SKM-1 (cell line): ENCODE measurements at regions not wholly inside any gene's neighbourhood (a gene's known extent, or its start where the extent isn't known, plus 50 kb on each side); places are given as distances from the start of the nearest gene placed in this dataset.

ENCODE experiments used
- DNase-seq: peaks from one replicate; lab custom pipeline; 2025; ENCODE audit not compliant: unreplicated experiment; lab: John Stamatoyannopoulos, UW

DNA sequence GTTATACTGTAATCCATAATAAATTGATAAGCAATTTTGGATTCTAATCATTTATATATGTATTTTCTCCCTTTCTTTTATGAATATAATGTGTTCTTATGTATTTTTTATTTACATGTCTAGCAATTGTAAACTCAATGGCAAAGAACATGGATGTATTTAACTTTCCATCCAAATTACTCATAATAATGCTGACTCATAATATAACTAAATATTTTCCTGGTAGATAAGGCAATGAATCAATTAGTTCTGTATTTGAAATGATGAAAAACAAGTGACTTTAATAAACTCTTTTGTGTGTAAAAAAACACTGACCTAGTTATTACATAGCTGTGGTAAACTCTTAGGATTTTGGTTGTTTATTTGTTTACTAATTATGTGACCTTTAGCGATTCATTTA lies 211.2 kb downstream of the DTHD1 start:
- DNase-seq, result no peak

DNA sequence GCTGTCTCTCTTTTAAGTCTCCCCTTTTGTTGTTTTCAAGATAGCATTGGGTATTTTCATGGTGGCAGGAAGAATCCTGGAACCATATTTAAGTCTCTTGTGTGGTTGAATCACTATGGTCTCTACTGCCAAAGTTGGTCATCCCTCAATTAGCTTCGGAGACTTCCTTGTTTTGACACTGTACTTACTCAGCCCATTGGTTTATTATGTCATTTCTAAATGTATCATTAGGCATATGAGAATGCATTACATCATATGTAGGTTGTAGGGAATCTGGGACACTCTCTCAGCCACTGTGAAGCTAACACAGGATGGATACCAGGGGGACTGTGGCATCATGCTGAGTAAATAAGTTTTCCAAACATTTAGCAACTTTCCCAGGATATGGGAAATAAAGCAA lies 211.8 kb downstream of the DTHD1 start:
- DNase-seq, result no peak

DNA sequence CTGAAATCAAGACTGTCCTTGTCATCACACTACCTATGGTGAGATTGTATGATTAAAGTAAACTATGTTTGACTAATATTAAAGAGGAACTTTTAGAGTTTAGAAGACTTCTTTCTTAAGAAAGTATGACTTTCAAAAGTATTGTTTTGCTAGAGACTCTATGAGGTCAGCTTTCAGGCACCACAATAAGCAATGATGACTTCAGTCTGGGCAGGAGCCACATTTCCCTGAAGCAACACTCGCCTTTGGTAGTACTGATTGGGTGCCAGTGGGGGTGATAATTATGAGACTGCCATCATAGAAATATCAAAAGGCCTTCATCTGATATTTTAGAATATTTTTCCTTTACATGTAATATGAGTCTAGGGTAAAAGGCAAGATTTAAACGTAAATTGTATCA lies 212.6 kb downstream of the DTHD1 start:
- DNase-seq, result no peak

DNA sequence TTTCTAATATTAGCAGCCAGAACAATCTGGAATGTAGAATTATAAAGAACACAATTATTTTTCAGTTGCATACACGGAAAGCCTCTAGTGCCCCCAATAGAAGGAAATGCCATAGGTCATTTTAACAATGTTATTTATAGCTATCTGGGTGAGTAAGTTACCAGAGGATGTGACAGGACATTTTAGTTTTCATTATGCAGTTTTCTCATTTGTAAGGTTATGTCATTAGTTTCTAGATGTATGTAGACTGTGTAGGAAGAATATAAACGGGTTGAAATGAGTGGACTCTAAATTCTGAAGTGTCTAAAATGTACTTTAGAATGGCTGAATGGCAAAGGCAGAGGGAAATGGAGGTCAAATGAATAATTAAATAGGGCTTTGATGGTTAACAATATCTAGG lies 213.3 kb downstream of the DTHD1 start:
- no peak for DNase-seq

DNA sequence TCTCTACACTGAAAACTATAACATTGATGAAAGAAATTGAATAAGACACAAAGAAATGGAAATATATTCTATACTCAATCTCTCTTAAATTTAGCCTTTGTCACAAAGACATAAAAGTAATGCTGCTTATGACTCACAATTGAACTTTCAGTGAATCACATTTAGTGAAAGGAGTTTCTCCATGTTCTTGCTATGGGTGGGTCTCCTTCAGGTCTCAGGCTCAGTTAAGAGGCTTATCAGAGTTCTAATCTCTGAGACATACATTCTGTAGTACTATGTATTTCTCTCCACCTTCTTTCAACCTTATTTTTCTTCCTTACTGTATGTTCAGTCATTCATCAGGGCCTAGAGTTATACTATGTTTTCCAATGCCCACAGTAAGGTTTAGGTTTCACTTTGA lies 220.9 kb downstream of the DTHD1 start:
- no peak for DNase-seq

DNA sequence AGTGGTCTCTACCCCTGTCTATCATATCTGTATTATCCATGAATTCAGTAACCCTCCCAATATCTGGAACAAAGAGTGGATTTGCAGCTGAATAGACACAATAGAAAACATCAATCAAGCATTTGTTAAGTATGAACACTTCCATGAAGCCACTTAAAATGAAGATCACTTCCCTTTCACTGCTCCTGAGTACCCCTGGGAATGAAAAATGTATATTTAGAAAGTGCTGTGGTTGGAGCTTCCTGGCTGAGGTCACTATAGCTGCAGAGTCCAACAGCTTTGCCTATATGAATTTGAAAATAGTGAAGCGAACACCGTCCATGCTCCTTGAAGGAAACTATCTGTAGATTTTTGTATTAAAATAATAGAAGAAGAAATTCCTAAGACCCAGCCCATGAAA lies 227.0 kb downstream of the DTHD1 start:
- DNase-seq, result no peak

DNA sequence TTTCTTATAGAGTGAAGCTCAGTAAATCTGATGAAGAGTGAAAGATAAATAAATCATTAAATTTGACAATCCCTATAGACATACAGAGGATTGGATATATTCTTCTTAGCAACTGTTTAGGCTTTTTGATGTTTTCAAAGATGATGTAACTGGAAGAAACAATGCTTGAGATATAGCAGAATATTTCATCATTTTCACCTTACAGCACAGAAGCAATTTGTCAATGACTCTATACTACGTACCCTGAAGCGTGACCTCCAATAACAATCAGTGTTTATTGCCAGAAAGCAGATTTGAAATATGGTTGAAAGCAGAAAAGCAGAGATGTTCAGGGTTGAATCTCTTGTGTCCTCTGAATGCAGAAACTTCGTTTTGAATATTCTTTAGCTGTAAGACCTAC lies 228.4 kb downstream of the DTHD1 start:
- DNase-seq, result no peak

DNA sequence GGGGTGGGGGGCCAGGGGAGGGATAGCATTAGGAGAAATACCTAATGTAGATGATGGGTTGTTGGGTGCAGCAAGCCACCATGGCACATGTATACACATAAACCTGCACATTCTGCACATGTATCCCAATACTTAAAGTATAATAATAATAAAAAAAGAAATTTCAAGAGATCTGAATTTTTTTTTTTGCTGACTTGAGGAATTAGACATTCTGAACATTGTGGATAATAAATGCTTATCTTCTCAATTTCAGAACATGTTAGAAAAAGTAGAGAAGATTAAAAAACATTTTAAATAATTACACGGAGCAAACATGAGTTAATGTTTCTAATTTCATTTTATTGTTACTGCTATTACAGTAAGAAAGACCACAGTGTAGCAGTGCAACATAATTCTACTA lies 230.4 kb downstream of the DTHD1 start:
- DNase-seq, result no peak

DNA sequence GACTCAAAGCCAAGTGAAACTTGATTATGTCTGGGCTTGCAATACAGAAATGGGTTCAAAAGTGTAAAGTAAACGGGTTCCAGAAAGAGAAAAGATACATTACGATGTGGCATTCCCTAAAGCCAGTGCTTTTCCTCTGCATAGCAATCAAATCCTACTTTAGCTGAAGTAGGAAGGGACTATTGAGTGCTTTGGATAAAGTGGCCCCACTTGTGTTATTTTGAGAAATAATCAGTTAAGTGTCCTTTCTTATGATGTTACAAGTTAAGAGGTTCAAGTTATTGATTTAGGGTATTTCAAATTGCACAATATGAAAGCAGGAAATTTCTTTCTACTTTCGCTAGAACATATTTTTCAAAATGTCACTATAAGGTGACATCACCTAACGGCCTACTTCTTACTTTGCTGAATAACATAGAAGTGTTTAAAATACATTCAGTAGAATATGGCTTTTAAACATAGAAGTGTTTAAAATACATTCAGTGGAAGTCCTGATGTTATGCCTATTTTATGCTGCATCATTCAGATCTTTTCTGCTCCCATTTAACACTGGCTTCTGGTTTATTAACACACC lies 235.2 kb downstream of the DTHD1 start:
- DNase-seq, result no peak

DNA sequence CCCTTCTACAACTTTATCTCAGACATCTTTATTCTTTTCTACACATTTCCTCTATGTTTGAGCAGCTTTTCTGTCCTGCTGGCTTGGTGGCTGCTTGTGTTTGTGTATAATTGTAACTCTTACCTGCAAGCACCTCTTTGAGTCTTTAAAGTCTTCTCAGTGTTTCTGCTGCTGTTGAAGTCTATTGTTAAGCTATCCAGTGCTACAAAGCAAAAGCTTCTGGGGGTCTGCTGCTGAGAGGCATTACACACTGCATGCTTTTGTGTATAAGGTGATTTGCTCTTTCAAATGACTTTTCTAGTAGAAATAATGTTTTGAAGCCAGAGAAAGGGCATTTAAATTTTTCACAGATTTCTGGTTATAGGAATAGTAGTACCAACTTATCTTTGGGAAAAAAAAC lies 241.8 kb downstream of the DTHD1 start:
- DNase-seq, result no peak

DNA sequence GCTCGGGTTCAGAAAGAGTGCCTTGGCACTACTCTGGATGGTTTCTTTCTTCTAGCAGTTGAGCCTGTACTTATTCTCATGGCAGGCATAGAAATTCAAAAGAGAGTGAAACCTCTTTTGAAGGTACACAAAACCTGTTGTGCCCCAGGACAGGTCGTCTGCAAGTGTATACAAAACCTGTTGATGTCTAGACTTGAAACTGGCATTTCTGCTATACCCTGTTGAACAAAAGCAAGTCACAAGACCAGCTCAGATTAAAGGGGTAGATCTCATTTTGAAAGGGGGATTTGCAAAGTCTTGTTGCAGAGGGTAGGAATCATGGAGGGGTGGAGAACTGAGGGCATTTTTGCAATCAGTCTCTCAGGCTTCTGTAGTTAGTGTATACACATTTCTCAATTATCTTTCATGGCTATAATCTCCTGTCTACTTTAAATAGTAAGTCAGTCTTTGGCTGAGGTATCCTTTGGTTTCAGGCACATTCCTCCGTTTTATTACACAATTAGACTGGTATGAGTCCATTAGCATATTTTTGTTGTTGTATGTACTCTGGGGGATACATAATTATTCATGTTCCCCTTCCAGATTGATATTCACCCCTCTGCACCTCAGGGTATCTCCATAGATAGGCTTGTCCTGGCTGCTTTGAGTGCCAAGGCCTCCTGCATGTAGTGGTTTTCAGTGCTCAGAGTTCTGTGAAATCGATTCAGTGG lies 251.4 kb downstream of the DTHD1 start:
- no peak for DNase-seq

DNA sequence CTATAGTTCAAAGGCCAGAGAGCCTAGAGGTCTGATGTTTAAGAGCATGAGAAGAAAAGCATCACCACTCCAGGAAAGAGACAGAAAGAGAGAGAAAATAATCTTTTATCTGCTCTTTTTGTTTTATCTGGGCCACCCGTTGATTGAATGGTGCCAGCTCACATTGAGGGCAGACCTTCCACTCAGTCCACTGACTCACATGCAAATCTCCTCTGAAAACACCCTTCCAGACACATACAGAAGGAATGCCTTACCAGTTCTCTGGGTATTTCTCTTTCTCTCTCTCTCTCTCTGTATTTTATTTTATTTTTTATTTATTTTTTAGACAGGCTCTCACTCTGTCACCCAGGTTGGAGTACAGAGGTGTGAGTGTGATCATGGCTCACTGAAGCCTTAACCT lies 252.5 kb downstream of the DTHD1 start:
- DNase-seq, result no peak

DNA sequence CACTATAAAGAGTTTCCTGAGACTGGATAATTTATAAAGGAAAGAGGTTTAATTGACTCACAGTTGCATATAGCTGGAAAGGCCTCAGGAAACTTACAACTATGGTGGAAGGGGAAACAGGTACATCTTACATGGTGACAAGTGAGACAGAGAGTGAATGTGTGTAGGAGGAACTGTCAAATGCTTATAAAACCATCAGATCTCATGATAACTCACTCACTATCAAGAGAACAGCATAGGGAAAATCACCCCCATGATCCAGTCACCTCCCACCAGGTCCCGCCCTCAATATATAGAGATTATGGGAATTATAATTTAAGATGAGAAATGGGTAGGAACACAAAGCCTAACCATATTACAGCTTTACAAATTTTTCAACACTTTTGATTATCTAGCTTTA lies 266.0 kb downstream of the DTHD1 start:
- no peak for DNase-seq

DNA sequence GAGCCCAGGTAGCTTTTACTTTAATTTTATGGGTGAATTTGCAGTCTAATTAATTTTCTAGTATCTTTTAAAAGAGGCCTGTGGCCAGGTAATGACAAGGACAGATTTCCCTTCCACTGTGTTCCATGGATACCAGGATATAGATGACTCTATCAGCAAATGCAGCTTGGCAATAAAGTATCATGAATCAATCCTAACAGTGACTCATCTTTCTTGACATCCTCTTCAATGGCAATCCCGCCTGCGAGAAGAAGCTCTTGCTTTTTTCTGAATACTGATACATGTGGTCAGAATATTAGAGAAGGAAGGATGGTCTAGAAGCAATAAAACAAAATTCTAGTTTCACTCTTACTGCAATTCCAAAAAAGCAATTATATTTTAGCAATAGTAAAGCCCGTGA lies 267.8 kb downstream of the DTHD1 start:
- no peak for DNase-seq

DNA sequence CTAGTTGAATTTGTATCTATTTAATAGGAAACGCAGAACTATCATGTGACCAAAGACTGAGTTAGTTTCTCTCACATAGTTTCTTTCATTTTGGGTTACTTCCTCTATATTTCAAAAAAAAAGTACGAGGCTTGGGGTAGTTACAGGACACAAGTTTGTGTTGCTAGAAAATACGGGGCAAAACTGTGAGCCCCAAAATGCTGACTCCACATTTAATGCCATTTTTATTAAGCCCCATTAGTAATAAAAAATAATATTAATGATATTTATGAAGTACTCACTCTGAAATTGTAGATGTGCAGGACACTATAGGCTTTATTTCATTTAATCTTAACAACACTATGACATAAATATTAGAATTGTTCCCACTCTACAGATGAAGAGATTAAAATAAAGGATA lies 268.6 kb downstream of the DTHD1 start:
- no peak for DNase-seq

DNA sequence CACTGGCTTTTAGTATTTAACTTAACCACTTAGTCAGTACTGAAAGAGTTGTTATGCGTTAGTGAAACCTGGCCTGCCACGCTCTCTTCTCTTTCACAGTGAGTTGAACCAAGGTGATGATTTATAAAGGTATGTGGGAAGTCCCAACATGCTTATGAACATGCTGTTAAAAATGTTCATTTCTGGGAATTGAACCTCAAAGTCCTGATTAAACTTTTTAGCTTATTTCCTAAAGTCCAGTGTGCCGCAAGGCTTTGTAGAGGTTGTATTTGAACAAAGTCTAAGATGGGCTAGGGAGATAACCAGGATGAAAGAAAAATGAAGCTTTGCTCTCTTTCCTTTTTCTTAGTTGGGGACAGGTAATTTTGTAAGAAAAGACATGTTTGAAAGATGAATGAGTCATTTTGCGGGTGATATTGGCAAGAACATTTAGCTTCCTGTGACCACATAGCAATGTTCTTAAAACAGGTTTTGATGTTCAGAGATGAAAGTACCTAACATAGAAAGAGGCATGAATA lies 270.3 kb downstream of the DTHD1 start:
- DNase-seq, result no peak

DNA sequence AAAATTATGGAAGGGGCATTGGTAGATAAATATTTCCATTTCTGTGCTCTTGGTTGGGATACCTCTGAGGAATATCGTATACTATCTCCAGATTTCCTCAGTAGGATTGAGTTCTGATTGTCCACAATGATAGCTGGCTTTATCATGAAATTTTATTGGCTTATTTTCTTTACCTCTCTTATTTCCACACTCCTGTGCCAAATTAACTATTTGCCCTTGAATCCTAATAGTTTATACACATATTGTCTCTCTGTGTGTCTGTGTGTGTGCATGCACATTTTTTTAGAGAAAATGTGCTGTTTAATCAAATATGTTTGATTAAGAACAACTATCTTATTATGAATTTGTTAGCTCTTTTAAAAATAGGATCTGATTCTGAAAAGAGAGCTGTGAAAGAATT lies 271.6 kb downstream of the DTHD1 start:
- DNase-seq, result no peak

DNA sequence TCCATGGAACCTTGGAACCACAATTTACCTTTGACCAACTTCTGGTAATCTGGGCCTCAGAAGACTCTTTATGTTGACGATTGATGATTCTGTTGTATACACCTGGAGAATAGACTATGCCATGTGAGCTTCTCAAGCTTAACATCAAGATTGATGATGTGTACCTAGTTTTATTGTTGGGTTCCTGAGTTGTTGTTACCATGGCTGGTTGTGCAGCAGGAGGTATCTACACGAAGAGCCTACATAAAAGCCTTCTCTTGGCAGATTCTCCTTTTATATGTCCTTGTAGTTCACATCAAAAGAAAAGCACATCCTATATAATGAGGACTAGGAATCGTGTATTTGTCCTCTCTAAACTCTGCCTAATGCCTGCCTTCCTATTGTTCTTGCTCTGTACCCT lies 272.0 kb downstream of the DTHD1 start:
- no peak for DNase-seq

DNA sequence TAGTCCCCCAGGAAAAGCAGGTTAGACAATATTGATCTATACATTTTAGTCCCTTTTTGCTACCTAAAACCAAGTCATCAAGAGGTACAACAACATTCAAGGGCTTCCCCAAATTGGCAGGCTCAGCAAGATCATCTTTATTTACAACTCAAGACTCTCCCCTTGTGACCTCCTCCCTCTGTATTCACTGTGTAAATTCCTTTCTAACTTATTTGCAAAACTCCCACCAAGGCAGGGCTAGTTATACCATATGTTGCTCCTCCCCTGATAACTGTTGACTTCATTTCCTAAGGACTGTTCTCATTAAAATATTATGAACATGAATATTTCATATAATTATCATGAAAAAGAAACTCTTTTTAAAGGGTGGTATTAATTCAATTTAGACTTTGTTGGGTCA lies 275.6 kb downstream of the DTHD1 start:
- no peak for DNase-seq

DNA sequence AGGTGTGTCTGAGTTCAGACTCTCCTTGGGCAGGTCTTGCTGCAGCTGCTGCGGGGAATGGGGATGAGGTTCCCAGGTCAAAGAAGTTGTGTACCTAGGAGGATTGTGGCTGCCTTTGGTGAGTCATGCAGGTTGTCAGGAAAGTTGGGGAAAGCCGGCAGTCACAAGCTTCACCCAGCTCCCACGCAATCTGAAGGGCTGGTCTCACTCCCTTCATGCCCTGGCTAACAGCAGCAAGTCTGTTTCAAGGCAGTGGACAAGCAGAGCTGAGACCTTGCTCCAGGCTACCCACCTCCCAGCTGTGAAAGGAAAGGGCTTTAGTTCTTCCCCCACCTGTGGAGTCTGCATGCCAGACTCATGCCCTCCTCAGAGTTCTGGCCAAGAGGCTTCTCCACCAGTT lies 287.2 kb downstream of the DTHD1 start:
- no peak for DNase-seq

DNA sequence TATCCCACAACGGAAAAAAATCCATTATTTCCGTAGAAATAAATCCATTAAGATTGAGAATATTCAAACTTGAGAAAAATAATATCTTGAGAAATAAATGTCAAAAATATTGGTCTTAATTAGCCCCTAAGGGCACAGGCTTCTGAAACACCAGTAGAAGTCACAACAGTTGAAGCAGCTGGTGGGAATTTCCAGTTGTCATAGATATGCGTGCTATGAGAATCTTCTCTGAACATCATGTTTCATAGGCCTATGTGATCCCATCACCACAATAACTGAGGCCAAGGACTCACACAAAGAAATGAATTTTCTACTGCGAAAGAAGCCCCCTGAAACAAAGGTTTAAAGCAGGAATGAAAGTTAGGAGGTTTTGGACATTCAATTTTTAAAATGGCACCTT lies 292.0 kb downstream of the DTHD1 start:
- DNase-seq, result no peak

DNA sequence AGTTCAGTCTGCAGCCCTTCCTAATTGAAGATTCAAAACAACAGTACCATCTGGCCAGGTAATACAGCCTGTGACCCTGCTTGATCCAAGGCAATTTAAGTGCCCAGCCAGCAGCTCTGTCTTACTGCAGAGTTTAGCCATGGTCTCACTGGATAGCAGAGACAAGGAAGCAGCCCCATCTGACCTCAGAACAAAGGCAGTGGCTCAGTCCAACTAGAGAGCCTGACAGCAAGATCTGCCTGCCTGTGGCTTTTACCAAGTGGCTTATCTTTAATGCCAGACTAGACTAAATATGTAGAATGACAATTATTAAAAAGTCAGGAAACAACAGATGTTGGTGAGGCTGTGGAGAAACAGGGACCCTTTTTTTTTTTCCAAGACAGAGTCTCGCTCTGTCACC lies 293.4 kb downstream of the DTHD1 start:
- DNase-seq, result no peak

DNA sequence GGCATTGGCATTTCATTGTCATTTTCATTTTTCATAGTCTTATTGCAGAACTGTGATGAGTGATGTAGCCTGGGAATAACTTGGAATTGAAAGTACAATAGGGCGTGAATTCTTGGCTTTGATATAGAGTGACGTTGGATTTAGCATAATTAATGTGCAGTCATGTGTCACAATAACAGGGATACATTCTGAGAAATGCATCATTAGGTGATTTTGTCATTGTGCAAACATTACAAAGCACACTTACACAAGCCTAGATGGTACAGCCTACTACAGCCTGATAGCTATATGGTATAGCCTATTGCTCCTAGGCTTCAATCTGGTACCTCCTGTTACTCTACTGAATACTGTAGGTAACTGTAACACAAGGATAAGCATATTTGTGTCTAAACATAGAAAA lies 300.8 kb downstream of the DTHD1 start:
- no peak for DNase-seq
